B cell (primary cell): ENCODE measurements at regions not wholly inside any gene's neighbourhood (a gene's known extent, or its start where the extent isn't known, plus 50 kb on each side); places are given as distances from the start of the nearest gene placed in this dataset.

Experiments used
- ATAC-seq: fragments of 200-7000 bp; cut with Tn5 transposase; one replicate; pipeline ENCODE4 v1.10.0; 2021; ENCODE audit warnings: low read depth, mild to moderate bottlenecking, moderate number of reproducible peaks, moderate library complexity
- CTCF ChIA-PET: fragments of 350-600 bp; sonication (Branson Sonifier 250); formaldehyde crosslinking; loops from one replicate; lab custom pipeline; 2021; ENCODE audit warnings: antibody characterized with exemption, inconsistent platforms; lab: Charles Lee
- POLR2A ChIA-PET: fragments of 350-600 bp; sonication (Branson Sonifier 250); formaldehyde crosslinking; loops from one replicate; lab custom pipeline; 2021; ENCODE audit warnings: antibody characterized with exemption; lab: Charles Lee
- DNase-seq: peaks from one replicate; pipeline ENCODE4 v3.0.0; 2013
- H2AFZ ChIP-seq: 2 replicates; pipeline ENCODE4 v1.6.1; 2012; ENCODE audit warnings: mild to moderate bottlenecking, low read depth, low read length; ENCODE audit not compliant: insufficient read depth, poor library complexity, severe bottlenecking
- H3K27ac ChIP-seq, 2 donors: 1 replicate in 1 of 2; 2 replicates in 1 of 2; pipeline ENCODE4 v1.5.1; 2012 to 2013; ENCODE audit warnings: low read length in 2 of 2, mild to moderate bottlenecking in 2 of 2, moderate library complexity in 1 of 2
- H3K27me3 ChIP-seq, 4 experiments: fragments of 200-600 bp in 1 of 4; sonication (generic) in 1 of 4; replicated peaks in 1 of 4; 1 replicate in 2 of 4; 2 replicates in 2 of 4; pipeline versions ENCODE4 v1.6.1 to v1.7.0; 2013 to 2016; ENCODE audit warnings: low read length in 3 of 4, mild to moderate bottlenecking in 2 of 4, mixed read lengths in 1 of 4, moderate library complexity in 1 of 4; ENCODE audit not compliant: insufficient read depth in 4 of 4, control insufficient read depth in 3 of 4; ENCODE audit errors: control extremely low read depth in 1 of 4
- H3K36me3 ChIP-seq, 2 experiments: replicated peaks in 1 of 2; 1 replicate in 1 of 2; 2 replicates in 1 of 2; pipeline versions ENCODE4 v1.6.1 to v1.7.1; 2013; ENCODE audit warnings: low read length in 1 of 2; ENCODE audit not compliant: insufficient read depth in 2 of 2, control insufficient read depth in 1 of 2; ENCODE audit errors: control extremely low read depth in 1 of 2, extremely low read depth in 1 of 2
- H3K4me1 ChIP-seq, 2 donors: fragments of 200-600 bp in 1 of 2; sonication (generic) in 1 of 2; 1 replicate in 1 of 2; 2 replicates in 1 of 2; pipeline versions ENCODE4 v1.5.1 to v1.6.1; 2013 to 2017; ENCODE audit warnings: low read length in 2 of 2; ENCODE audit not compliant: control insufficient read depth in 2 of 2, insufficient read depth in 2 of 2
- H3K4me2 ChIP-seq: replicated peaks from 2 replicates; pipeline ENCODE3; 2012; ENCODE audit warnings: mild to moderate bottlenecking, low read depth, low read length; ENCODE audit not compliant: poor library complexity, severe bottlenecking
- H3K4me3 ChIP-seq, 5 experiments: fragments of 200-600 bp in 1 of 5; sonication (generic) in 1 of 5; 1 replicate in 3 of 5; 2 replicates in 2 of 5; pipeline versions ENCODE4 v1.5.1 to v1.7.0; 2011 to 2016; ENCODE audit warnings: low read length in 4 of 5, mild to moderate bottlenecking in 4 of 5, low read depth in 2 of 5, control low read depth in 1 of 5, moderate library complexity in 1 of 5; ENCODE audit not compliant: insufficient read depth in 1 of 5; ENCODE audit errors: control extremely low read depth in 1 of 5, extremely low read depth in 1 of 5
- H3K79me2 ChIP-seq: fragments of 200-600 bp; sonication (generic); one replicate; pipeline ENCODE4 v1.6.0; 2016; ENCODE audit warnings: low read length; ENCODE audit not compliant: control insufficient read depth, insufficient read depth
- H3K9ac ChIP-seq: fragments of 200-600 bp; sonication (generic); 2 replicates; pipeline ENCODE4 v1.6.1; 2017; ENCODE audit warnings: mild to moderate bottlenecking, low read length, moderate library complexity
- H3K9me3 ChIP-seq, 3 donors: one replicate each; pipeline versions ENCODE4 v1.6.1 to v1.7.1; 2013; ENCODE audit warnings: low read length in 2 of 3; ENCODE audit not compliant: control insufficient read depth in 2 of 3, insufficient read depth in 1 of 3; ENCODE audit errors: control extremely low read depth in 1 of 3
- H4K20me1 ChIP-seq: 2 replicates; pipeline ENCODE4 v1.6.0; 2012; ENCODE audit warnings: mild to moderate bottlenecking, low read length; ENCODE audit not compliant: insufficient read depth, control insufficient read depth, poor library complexity, severe bottlenecking
- H3K27ac Mint-ChIP-seq: one replicate; pipeline ENCODE4 v1.8.0; 2021; ENCODE audit warnings: mixed read lengths
- H3K27me3 Mint-ChIP-seq: one replicate; pipeline ENCODE4 v1.8.0; 2021; ENCODE audit warnings: mixed read lengths
- H3K4me1 Mint-ChIP-seq: one replicate; pipeline ENCODE4 v1.8.0; 2021; ENCODE audit warnings: mixed read lengths
- H3K4me3 Mint-ChIP-seq: one replicate; pipeline ENCODE4 v1.8.0; 2021; ENCODE audit warnings: mixed read lengths
- H3K9me3 Mint-ChIP-seq: one replicate; pipeline ENCODE4 v1.8.0; 2022; ENCODE audit warnings: mixed read lengths; ENCODE audit not compliant: insufficient read depth
- CTCF ChIP-seq: fragments of 200-600 bp; IDR thresholded peaks from one replicate; pipeline ENCODE4 v1.8.0; 2022; ENCODE audit warnings: antibody characterized with exemption, mild to moderate bottlenecking
- EZH2 ChIP-seq: IDR thresholded peaks from 2 replicates; pipeline ENCODE4 v1.6.1; 2012; ENCODE audit warnings: borderline replicate concordance, low read depth, mild to moderate bottlenecking, moderate library complexity, low read length; ENCODE audit not compliant: insufficient read depth, poor library complexity, severe bottlenecking
- WGBS: methylation state at CpG from one replicate; pipeline ENCODE4 v1.1.5; 2013; ENCODE audit warnings: missing lambda C conversion rate; ENCODE audit not compliant: insufficient coverage; 5-methylcytosine and 5-hydroxymethylcytosine counted together
- intact Hi-C: fragments of 100-400 bp; cut with micrococcal nuclease; formaldehyde crosslinking; loops from one replicate; pipeline ENCODE4 v1.10.0; 2022

GRCh38 chr3:13263770-13264467 is 156.2 kb downstream of the NUP210 start:
- peaks cover 25% of the 10 kb centered on the region for H3K27me3 Mint-ChIP-seq
- Histone ChIP-seq H3K4me1 (peaks cover 11 to 15% of the 10 kb centered on the region in 2 donors), H3K9ac (no peak overlapping the region), H3K9me3 (peaks cover 0 to 20% (median 3%) of the 10 kb centered on the region in 3 donors), H3K27me3 (peaks cover 0 to 21% (median 0%) of the 10 kb centered on the region in 4 experiments), H3K79me2 (no peaks in the 10 kb centered on the region), H3K4me2 (no peak overlapping the region), H3K4me3 (no peak overlapping the region), H2AFZ (no peak overlapping the region), H4K20me1 (no peaks in the 10 kb centered on the region), H3K27ac (no peak overlapping the region), H3K36me3 (no peaks in the 10 kb centered on the region)
- TF ChIP-seq EZH2: no peak
- no peak for TF ChIP-seq CTCF
- no peak overlapping the region for H3K27ac Mint-ChIP-seq
- CTCF ChIA-PET: interaction anchor here (0.7 kb wide), 1 partner anchor 422 kb away, joined by 4 read pairs; no protein-coding TSS in a partner anchor
- WGBS: 83% methylated on average over 26 of the region's 26 CpGs
- no peaks in the 10 kb centered on the region for H3K9me3 Mint-ChIP-seq
- no peak for ATAC-seq
- H3K4me1 Mint-ChIP-seq: peaks cover 12% of the 10 kb centered on the region
- POLR2A ChIA-PET: no interaction called here
- intact Hi-C loops: no loop called here
- no peak overlapping the region for H3K4me3 Mint-ChIP-seq
- no peak for DNase-seq

- ATAC-seq (peak; percentile 10), DNase-seq (no peak)
- H3K36me3 ChIP-seq: no peaks in the 10 kb centered on the region
- no peaks in the 10 kb centered on the region for H4K20me1 ChIP-seq
- H3K4me2 ChIP-seq: peak overlapping the region; percentile 38
- H3K27me3 ChIP-seq: peaks cover 0 to 23% (median 0%) of the 10 kb centered on the region in 4 experiments
- Mint-ChIP-seq H3K4me1 (peaks cover 12% of the 10 kb centered on the region), H3K9me3 (no peaks in the 10 kb centered on the region), H3K27ac (no peak overlapping the region), H3K27me3 (peaks cover 30% of the 10 kb centered on the region), H3K4me3 (no peak overlapping the region)
- POLR2A ChIA-PET: no interaction called here
- intact Hi-C loops: no loop called here
- WGBS: 25% methylated on average over 6 of the region's 7 CpGs
- no peak overlapping the region for H3K4me3 ChIP-seq
- peaks cover 0 to 20% (median 3%) of the 10 kb centered on the region in 3 donors for H3K9me3 ChIP-seq
- H3K9ac ChIP-seq: no peak overlapping the region
- no peak overlapping the region for H3K27ac ChIP-seq
- H3K4me1 ChIP-seq: peaks cover 11 to 15% of the 10 kb centered on the region in 2 donors
- H3K79me2 ChIP-seq: no peaks in the 10 kb centered on the region
- CTCF ChIA-PET: no interaction called here
- TF ChIP-seq CTCF (no peak), EZH2 (no peak)
- no peak overlapping the region for H2AFZ ChIP-seq
These were observed 157.5 kb downstream of the NUP210 start for GRCh38 chr3:13262493-13263211.
